ENCODE measurements at regions not wholly inside any gene's neighbourhood (a gene's known extent, or its start where the extent isn't known, plus 50 kb on each side); places are given as distances from the start of the nearest gene placed in this dataset.

DNA sequence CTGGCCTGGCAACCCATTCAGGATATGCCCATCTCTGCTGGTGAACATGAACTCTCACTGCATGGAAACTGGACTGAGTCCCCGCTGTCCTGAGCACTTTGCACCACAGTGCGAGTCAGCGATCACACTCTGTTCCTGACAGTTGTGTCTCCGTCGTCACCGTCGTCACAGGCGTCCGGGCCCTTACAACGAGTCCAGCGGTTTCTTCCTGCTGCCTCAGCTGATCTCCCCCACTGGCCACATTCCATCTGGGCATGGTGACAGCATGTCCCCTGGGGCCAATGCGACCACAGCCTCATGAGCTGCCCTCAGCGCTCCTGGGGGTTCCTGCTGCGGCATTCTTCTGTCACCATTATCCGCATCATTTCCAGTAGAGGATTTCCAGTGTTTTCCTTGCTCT is 76.8 kb upstream of the KLF6 start:
- H3K9me3 ChIP-seq, result no peaks in the 10 kb centered on the region
- H3K4me1 ChIP-seq, result peaks cover 0 to 6% (median 0%) of the 10 kb centered on the region in 4 donors
- no peak overlapping the region for H3K4me3 ChIP-seq
- no peak for DNase-seq
- H3K27ac ChIP-seq, result peak overlapping the region in 1 of 2 donors; percentile 27
- TF ChIP-seq, protein P1, sequence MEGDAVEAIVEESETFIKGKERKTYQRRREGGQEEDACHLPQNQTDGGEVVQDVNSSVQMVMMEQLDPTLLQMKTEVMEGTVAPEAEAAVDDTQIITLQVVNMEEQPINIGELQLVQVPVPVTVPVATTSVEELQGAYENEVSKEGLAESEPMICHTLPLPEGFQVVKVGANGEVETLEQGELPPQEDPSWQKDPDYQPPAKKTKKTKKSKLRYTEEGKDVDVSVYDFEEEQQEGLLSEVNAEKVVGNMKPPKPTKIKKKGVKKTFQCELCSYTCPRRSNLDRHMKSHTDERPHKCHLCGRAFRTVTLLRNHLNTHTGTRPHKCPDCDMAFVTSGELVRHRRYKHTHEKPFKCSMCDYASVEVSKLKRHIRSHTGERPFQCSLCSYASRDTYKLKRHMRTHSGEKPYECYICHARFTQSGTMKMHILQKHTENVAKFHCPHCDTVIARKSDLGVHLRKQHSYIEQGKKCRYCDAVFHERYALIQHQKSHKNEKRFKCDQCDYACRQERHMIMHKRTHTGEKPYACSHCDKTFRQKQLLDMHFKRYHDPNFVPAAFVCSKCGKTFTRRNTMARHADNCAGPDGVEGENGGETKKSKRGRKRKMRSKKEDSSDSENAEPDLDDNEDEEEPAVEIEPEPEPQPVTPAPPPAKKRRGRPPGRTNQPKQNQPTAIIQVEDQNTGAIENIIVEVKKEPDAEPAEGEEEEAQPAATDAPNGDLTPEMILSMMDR (IDR thresholded peaks at IDR 0.05), result no peak
- H3K27me3 ChIP-seq, result no peaks in the 10 kb centered on the region
- H3K36me3 ChIP-seq, result no peaks in the 10 kb centered on the region
- intact Hi-C loops (cut with DNase I; ENCODE audit: low total_unique reads), result no loop called here

DNA sequence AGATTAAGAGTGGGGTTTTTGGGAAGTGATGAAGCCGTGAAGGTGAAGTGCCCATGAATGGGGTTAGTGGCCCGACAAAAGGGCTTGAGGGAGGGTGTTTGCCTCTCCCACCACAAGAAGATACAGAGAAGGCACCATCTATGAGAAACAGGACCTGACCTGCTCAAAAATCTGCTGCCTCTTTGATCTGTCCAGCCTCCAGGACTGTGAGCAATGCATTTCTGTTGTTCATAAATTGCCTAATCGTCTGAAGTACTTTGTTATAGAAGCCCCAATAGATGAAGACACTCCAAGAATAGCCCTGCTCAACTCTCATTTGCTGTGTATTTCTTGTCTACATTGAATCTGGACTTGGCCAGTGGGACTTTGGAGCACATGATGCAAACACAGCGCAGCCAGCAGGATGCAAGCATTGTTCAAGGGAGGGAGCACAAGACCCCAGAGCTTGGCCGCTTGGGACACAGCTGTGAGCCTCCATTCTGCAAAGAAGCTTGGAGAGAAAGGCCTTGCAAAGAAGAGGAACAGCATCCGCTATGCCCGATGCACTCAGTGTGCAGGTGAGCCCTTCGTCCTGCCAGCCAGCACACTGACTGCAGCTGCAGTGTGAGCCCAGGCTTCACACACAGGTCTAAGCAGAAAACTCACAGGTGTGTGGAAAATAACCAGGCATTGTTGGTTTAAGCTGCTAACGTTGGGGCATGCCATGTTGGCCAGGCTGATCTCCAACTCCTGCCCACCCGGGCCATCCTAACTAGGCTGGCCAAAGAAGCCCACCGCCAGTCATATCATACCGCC is 73.2 kb upstream of the KLF6 start:
- H3K36me3 ChIP-seq, result no peaks in the 10 kb centered on the region
- H3K4me1 ChIP-seq, result peaks cover 0 to 18% (median 9%) of the 10 kb centered on the region in 4 donors
- TF ChIP-seq, protein P1 (IDR thresholded peaks at IDR 0.05), result no peak
- intact Hi-C loops (cut with DNase I; ENCODE audit: low total_unique reads), result no loop called here
- no peaks in the 10 kb centered on the region for H3K9me3 ChIP-seq
- no peaks in the 10 kb centered on the region for H3K27me3 ChIP-seq
- no peak for DNase-seq
- H3K4me3 ChIP-seq, result no peak overlapping the region
- no peak overlapping the region for H3K27ac ChIP-seq

DNA sequence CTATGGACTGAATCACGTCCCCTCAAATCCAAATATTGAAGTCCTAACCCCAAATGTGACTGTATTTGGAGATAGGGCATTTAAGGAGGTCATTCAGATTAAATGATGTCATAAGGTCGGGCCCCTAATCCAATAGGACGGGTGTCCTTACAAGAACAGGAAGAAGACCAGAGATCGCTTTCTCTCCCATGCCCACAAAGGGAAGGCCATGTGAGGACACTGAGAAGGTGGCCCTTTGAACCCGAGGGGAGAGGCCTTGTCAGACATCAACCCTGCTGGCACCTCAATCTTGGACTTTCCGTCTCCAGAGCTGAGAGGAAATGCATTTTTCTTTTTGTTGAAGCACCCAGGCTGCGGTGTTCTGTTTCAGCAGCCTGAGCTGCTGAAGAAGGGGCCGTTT is 72.3 kb upstream of the KLF6 start:
- DNase-seq, result no peak
- no peak overlapping the region for H3K4me3 ChIP-seq
- H3K4me1 ChIP-seq, result peaks cover 0 to 27% (median 16%) of the 10 kb centered on the region in 4 donors
- no peaks in the 10 kb centered on the region for H3K36me3 ChIP-seq
- TF ChIP-seq, protein P1 (IDR thresholded peaks at IDR 0.05), result no peak
- intact Hi-C loops (cut with DNase I; ENCODE audit: low total_unique reads), result no loop called here
- H3K27me3 ChIP-seq, result no peaks in the 10 kb centered on the region
- H3K9me3 ChIP-seq, result no peaks in the 10 kb centered on the region
- H3K27ac ChIP-seq, result no peak overlapping the region

DNA sequence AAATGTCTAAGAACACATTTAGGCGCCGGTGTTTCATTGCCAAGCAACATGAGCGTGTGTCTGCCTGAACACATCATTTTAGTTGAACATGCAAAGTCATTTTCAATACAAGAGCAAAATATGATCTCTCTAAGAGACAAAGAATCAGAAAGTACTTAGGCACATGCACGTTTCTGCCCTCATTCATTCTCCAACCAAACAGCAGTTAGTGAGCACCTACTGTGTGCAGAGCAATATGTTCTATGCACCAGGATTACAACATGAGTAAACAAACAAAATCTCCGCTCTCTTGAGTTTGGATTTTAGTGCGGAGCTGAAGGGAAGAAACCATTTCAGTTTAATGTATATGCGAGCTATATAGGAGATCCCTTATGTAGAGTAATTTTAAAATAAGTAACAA is 71.6 kb upstream of the KLF6 start:
- H3K9me3 ChIP-seq, result no peaks in the 10 kb centered on the region
- no peaks in the 10 kb centered on the region for H3K36me3 ChIP-seq
- H3K27ac ChIP-seq, result no peak overlapping the region
- H3K4me3 ChIP-seq, result no peak overlapping the region
- H3K4me1 ChIP-seq, result peaks cover 0 to 31% (median 20%) of the 10 kb centered on the region in 4 donors
- DNase-seq, result no peak
- TF ChIP-seq, protein P1 (IDR thresholded peaks at IDR 0.05), result no peak
- intact Hi-C loops (cut with DNase I; ENCODE audit: low total_unique reads), result no loop called here
- no peaks in the 10 kb centered on the region for H3K27me3 ChIP-seq

DNA sequence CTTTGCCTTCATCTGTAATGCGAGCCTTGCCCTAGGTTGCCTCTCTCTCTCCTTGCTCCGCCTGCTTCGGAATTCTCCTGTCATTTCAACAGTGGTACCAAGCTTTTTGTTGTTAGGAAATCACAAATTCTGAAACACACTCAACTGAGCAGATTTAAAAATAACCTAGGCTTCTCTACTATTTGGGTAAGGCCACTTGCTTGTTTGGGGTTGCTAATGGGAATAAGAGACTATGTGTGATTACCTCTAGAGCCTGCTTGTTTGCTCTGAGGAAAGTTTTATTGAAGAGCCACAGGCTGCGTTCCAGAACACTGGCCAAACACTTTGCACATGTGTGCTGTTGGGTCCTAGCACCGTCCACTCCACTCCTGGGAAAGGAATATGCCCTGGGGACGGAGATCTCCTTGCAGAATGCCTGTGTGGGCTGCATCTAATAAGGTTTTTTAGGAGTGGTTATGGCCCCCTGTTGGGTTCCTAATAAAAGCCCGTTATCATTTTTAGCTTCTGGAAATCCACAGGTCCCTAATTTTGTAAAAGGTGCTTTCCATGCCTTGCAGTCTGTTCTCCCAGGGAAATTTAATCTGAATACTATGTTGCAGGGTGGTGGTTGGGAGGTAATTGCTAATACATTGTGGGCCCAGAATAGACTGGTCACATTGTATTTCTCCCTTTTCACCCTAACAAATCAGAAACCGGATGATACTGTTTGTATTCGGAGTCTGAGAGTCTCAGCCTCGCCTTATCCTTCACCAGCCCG is 68.7 kb upstream of the KLF6 start:
- intact Hi-C loops (cut with DNase I; ENCODE audit: low total_unique reads), result no loop called here
- H3K4me3 ChIP-seq, result no peak overlapping the region
- peak overlapping the region; percentile 74 to 79 for H3K27ac ChIP-seq
- TF ChIP-seq, protein P1 (IDR thresholded peaks at IDR 0.05), result no peak
- DNase-seq, result no peak
- peaks cover 0 to 37% (median 20%) of the 10 kb centered on the region in 4 donors for H3K4me1 ChIP-seq
- no peaks in the 10 kb centered on the region for H3K27me3 ChIP-seq
- H3K9me3 ChIP-seq, result no peaks in the 10 kb centered on the region
- no peaks in the 10 kb centered on the region for H3K36me3 ChIP-seq
